Uterus (tissue), 3 donors: ENCODE measurements at regions not wholly inside any gene's neighbourhood (a gene's known extent, or its start where the extent isn't known, plus 50 kb on each side); places are given as distances from the start of the nearest gene placed in this dataset.

Experiments
- DNase-seq, 2 donors: peaks; one replicate each; pipeline ENCODE4 v3.0.0-alpha.2; 2019 to 2020
- H3K27ac ChIP-seq, 2 donors: fragments of 200-600 bp; sonication (generic); 1 replicate in 1 of 2; 2 replicates in 1 of 2; pipeline ENCODE4 v1.5.1; 2016 to 2018
- H3K27me3 ChIP-seq, 2 donors: fragments of 200-600 bp; sonication (generic); one replicate each; pipeline ENCODE4 v1.5.1; 2018 to 2019; ENCODE audit warnings: control low read depth in 1 of 2
- H3K36me3 ChIP-seq, 2 donors: fragments of 200-600 bp; sonication (generic); one replicate each; pipeline ENCODE4 v1.5.1; 2019; ENCODE audit warnings: control low read depth in 1 of 2
- H3K4me1 ChIP-seq, 2 donors: fragments of 200-600 bp; sonication (generic); one replicate each; pipeline ENCODE4 v1.5.1; 2018 to 2019; ENCODE audit warnings: control low read depth in 1 of 2
- H3K4me3 ChIP-seq, 2 donors: fragments of 200-600 bp; sonication (generic); 1 replicate in 1 of 2; 2 replicates in 1 of 2; pipeline ENCODE4 v1.5.1; 2018 to 2019; ENCODE audit warnings: mild to moderate bottlenecking in 1 of 2
- H3K9me3 ChIP-seq, 2 donors: fragments of 200-600 bp; sonication (generic); one replicate each; pipeline ENCODE4 v1.5.1; 2019; ENCODE audit warnings: control low read depth in 1 of 2
- CTCF ChIP-seq, 4 experiments: fragments of 200-600 bp in 2 of 4; fragments of 450-650 bp in 2 of 4; sonication (generic) in 2 of 4; IDR thresholded peaks; one replicate each; pipeline ENCODE4 v1.5.1; 2016 to 2019; ENCODE audit warnings: antibody characterized with exemption in 4 of 4, mild to moderate bottlenecking in 2 of 4, moderate library complexity in 1 of 4
- POLR2A ChIP-seq, 2 donors: fragments of 450-650 bp; IDR thresholded peaks; one replicate each; pipeline ENCODE4 v1.6.1; 2016; ENCODE audit warnings: antibody characterized with exemption in 2 of 2, mild to moderate bottlenecking in 1 of 2, moderate library complexity in 1 of 2
- intact Hi-C: fragments of 100-400 bp; cut with DNase I; formaldehyde crosslinking; loops from one replicate; pipeline ENCODE4 v1.15.1; 2023; ENCODE audit warnings: low total_unique reads
- donor health status: DM: yes; HTN: yes; CAD: no.

- Histone ChIP-seq H3K27me3 (no peaks in the 10 kb centered on the region), H3K27ac (no peak overlapping the region), H3K4me1 (no peaks in the 10 kb centered on the region), H3K9me3 (no peaks in the 10 kb centered on the region), H3K36me3 (no peaks in the 10 kb centered on the region), H3K4me3 (no peak overlapping the region)
- TF ChIP-seq POLR2A (IDR thresholded peaks at IDR 0.05), result no peak
- no peak for TF ChIP-seq CTCF (IDR thresholded peaks at IDR 0.05)
- intact Hi-C loops, result no loop called here
- DNase-seq, result no peak
Observed at GRCh38 chr14:101171650-101172049, 268.1 kb upstream of the RTL1 start.

GRCh38 chr14:101173698-101174521, 270.4 kb upstream of the RTL1 start:
- no peak for TF ChIP-seq CTCF (IDR thresholded peaks at IDR 0.05)
- TF ChIP-seq POLR2A (IDR thresholded peaks at IDR 0.05), result no peak
- Histone ChIP-seq H3K4me1 (no peaks in the 10 kb centered on the region), H3K27ac (no peak overlapping the region), H3K36me3 (no peaks in the 10 kb centered on the region), H3K9me3 (no peaks in the 10 kb centered on the region), H3K4me3 (no peak overlapping the region), H3K27me3 (no peaks in the 10 kb centered on the region)
- intact Hi-C loops, result no loop called here
- DNase-seq, result no peak

GRCh38 chr14:101174522-101174838, 271.0 kb upstream of the RTL1 start:
- Histone ChIP-seq H3K9me3 (no peaks in the 10 kb centered on the region), H3K27ac (no peak overlapping the region), H3K27me3 (no peaks in the 10 kb centered on the region), H3K36me3 (no peaks in the 10 kb centered on the region), H3K4me1 (no peaks in the 10 kb centered on the region), H3K4me3 (no peak overlapping the region)
- TF ChIP-seq CTCF (IDR thresholded peaks at IDR 0.05), result no peak
- TF ChIP-seq POLR2A (IDR thresholded peaks at IDR 0.05), result no peak
- DNase-seq, result no peak
- intact Hi-C loops, result no loop called here

GRCh38 chr14:101174980-101175606, 271.6 kb upstream of the RTL1 start:
- no peaks in the 10 kb centered on the region for H3K4me1 ChIP-seq
- no peak for TF ChIP-seq CTCF (IDR thresholded peaks at IDR 0.05)
- no peak for TF ChIP-seq POLR2A (IDR thresholded peaks at IDR 0.05)
- DNase-seq, result peak in 1 of 2 donors; percentile 16
- intact Hi-C loops, result no loop called here
- no peak overlapping the region for H3K27ac ChIP-seq
- H3K4me3 ChIP-seq, result no peak overlapping the region
- H3K9me3 ChIP-seq, result no peaks in the 10 kb centered on the region
- no peaks in the 10 kb centered on the region for H3K36me3 ChIP-seq
- H3K27me3 ChIP-seq, result no peaks in the 10 kb centered on the region

GRCh38 chr14:101175731-101176534, 272.4 kb upstream of the RTL1 start:
- no peaks in the 10 kb centered on the region for H3K36me3 ChIP-seq
- H3K4me1 ChIP-seq, result no peaks in the 10 kb centered on the region
- no peak overlapping the region for H3K27ac ChIP-seq
- TF ChIP-seq CTCF (IDR thresholded peaks at IDR 0.05) (no peak), POLR2A (IDR thresholded peaks at IDR 0.05) (no peak)
- intact Hi-C loops, result no loop called here
- H3K4me3 ChIP-seq, result no peak overlapping the region
- no peaks in the 10 kb centered on the region for H3K27me3 ChIP-seq
- H3K9me3 ChIP-seq, result no peaks in the 10 kb centered on the region
- DNase-seq, result peak in 1 of 2 donors; percentile 7
